Myocyte (in vitro differentiated cells): ENCODE measurements at regions not wholly inside any gene's neighbourhood (a gene's known extent, or its start where the extent isn't known, plus 50 kb on each side); places are given as distances from the start of the nearest gene placed in this dataset.

Source experiments
- DNase-seq: peaks from one replicate; pipeline ENCODE4 v3.0.0-alpha.2; 2012; ENCODE audit warnings: low read depth

DNA sequence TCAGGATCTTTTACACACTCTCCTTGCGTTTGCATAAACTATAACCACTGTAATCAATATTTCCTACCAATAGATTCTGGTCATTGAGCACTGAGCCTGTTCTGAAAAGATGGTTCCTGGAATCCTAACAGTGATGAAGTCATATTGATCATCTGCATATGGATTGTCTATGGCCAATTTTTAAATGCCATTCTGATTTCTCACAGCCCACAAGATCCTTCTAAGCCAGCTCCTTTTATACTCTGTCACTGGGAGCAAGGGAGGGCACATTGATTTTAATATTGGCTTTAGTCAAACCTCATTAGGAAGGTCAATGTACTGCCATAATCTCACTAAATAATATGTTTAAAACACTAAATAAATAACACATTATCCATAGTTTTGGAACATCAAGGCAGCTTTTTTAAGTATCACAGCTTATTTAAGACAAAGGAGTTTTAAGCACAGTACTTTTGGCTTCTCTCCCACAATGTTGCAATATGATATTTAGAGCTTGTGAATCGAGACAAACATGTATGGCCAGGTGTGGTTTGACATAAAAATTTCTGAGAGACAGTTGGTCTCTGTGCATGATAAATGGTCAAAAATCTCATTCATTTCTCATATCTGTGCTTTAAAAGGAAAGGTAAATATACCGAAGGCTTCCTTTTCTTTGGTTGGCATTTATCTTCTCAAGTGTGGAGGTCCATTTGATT is 267.3 kb downstream of the MTX2 start:
- peak; percentile 22 for DNase-seq

DNA sequence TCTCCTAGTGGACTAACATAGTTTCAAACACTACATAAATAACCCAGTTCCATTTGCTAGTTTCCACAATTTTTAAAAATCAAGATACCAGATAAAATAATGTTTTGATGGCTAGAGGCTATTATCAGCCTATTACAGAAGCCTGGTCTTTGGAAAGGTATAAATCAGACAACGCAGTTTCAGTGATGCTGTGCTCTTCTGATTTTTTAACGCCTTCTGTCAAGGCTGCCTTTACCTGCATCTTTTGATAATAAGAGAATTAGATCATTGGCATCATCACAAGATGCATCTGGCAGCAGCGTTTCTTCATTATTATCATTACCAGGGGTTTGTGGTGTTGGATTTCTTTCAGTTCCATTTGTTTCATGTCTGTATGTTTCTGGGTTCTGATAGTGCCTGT is 268.7 kb downstream of the MTX2 start:
- DNase-seq: no peak

DNA sequence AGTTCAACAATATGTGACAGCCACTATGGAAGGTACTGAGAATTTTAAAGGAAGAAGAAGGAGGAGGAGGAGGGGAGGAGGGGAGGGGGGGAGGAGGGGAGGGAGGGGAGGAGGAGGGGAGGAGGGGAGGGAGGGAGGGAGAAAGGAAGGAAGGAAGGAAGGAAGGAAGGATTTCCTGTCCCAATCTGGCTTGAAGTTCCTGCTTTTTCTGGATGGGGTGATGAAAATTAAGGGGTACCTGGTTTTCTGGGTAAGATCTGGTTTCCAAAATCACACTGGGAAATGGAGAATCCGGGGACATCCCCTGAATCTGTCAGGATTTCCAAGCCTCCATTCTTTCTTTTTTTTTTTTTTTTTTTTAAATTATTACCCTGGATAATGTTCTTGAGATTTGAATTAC is 271.8 kb downstream of the MTX2 start:
- DNase-seq: no peak

DNA sequence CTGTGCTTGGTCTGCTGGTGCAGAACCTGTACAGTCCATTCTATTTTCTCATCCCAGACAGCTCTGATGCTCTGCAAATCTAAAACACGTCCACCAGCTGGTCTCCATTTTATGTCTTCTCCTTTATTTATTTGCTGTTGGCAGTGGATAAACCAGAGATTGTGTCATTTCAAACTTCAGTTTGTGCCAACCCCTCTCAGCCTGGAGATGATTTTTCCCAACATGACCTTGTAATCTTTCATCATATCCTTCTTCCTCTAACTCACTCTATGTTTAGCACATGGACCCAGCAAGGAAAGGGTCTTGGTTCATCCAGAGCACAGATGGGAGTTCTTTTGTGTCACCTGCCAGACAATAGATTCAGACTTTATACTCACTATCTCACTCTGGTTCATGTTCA is 273.2 kb downstream of the MTX2 start:
- no peak for DNase-seq

DNA sequence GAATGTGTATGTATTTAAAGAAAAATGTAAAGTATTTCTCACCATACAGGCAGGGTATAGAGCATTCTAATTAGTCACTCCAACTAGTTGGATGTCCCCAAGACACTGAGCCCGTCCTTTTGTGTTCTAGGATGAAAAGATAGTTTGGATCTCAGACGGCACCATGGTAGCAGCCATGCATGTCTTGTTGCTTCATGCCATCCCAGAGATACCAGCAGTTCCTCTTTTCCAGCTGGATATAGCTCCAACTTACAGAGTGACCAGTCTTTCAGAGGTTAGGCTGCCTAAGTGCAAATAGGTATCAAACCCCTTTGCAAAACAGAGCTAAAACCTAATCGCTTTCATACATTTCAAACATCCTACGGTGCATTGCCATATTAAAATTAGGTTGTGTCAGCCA is 275.3 kb downstream of the MTX2 start:
- DNase-seq: no peak

DNA sequence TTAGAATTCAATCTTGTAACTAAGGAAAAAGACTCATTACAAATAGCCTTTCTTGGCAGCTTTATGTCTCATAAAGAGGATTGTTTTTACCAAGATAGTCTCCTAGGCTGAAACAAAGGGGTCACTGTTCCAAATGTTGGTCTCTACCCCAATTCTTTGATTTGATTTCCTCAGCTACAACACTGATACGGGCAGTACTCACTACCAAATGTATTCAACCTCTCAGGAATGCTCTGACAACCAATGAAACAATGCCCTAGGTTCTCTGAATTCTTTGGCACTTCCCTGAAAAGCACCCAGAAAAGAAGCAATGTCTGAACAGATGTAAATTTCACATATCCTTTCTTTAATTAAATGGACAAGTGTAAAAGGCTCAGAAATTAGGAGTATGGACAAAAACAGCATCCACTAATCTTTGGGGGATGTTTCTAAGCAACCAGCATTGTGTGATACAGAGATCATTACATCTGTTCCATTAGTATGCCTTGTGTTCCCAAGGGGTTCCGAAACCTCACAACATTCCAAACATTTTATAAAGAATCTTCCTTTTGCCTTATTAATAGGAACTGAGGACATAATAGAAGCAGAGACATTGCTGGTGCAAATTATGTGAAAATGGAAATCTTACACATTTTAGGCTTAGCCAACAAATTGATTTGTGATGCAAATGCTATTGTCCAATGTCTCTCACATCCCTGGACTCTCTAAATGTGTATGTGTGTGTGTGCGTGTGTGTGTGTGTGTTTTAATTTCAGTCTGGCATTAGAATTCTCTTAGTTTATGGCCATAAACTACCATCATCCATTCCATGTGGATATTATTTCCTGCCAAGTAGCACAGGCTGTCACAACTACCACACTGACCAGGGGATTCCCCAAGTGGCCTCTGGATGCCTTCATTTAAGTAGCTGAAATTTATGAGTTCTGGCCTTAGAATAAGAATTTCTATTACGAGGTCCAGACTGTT is 276.0 kb downstream of the MTX2 start:
- DNase-seq: peak; percentile 10

DNA sequence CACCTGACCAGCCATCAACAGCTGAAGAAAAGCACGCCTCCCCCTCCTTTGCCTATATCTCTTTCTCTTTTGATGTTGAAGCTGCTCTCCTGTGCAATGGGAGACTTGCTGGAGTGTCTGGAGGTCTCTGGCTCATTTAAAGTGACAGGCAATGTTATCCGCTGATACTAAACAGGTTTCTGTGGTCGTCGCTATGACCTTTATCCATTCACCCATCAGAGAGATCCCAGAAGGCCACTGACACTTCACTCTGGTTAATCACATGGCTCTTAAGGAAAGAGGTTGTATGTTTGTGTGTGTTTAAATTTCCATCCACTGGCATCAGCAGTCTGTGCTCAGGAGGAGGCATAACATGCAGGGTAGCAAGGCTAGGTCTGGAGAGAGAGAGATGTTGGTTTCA is 277.3 kb downstream of the MTX2 start:
- DNase-seq: no peak

DNA sequence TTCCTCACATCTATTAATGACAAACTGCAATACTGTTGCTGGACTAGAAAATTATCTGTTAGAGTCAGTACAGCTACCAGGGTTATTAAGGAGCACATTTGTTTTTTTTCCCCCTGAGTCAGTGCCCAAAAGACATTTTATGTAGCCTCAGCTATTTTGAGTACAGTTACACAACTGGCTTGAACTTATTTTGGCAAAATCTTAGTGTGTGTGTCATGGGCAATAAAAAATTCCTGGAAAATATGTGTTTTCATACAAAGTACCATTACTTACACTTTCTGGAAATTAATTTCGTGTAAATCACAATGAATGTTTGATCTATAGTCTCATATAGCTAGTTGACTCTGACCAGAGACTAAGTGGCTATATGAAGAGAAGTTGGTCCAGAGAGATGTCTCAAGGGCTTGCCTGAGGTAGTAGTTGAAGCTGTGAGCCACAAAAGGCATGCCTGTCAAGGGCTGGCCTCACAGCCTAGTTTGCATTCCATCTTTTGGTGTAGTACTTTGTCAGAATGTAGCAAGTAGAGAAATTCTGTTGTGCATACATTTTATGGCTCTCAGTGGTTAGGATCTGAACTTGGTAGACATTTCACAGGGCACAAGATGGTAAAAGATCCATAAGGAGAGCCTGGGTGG is 283.4 kb downstream of the MTX2 start:
- DNase-seq: peak; percentile 62

DNA sequence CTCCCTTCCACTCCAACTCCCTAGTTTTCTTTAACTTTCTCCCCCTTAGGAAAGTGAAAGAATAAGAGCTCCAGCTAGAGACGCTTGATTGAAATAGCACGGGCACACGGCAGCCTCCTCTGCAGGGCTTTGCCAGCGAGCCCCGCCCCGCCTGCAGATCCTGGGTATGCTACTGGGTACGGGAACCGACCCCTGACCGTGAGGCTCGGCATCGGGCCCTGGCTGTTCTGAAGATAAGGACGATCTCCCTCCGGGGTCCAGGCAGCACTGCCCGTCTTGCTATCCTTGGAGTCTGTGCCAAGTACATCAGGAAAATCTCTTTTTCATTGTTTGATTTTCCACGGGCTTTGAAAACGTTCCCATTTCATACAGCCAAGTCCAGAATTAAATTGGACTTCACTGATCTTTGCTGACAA is 284.5 kb downstream of the MTX2 start:
- DNase-seq: peak; percentile 74

DNA sequence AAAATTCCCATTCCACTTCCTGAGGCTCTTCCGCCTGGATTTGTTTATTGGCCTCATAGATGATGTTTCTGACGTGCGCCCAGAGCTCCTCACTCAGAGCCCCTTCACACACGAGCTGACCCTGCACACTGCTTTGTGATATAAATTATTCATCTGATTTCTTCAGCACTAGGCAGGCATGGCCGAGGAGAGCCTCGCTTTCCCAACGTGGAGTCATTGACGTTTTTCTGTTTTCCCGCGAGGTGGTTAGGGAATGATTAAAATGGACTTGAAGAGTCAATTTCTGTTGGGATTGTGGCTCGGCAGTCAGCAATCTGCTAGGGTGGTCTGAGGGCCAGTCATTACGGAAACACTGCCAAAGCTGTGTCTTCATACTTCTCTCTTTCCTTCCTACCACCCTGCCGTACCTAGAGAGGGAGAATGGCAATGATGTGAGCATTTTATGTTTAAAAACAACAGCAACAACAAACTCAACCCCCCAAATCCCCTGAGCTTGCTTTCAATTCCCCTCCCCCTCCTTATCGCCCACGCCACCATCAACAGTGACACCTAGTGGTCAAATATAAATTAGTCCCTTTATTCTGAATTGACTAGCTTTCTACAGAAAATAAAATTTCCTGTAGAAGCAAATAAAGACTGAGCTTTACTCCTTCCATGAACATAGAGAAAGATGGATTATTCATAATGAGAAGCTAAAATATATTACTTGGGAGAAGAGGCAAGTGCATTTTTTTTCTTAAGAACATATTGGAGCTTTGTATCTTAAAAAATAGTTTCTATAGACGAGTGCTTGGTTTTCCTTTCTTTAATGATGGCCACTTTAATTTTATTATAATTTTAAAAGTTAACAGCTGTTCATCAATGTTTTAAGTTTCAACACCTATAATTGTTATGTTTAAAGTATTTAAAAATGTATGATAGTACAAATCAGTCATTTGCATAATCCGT is 285.1 kb downstream of the MTX2 start:
- DNase-seq: peak; percentile 73

DNA sequence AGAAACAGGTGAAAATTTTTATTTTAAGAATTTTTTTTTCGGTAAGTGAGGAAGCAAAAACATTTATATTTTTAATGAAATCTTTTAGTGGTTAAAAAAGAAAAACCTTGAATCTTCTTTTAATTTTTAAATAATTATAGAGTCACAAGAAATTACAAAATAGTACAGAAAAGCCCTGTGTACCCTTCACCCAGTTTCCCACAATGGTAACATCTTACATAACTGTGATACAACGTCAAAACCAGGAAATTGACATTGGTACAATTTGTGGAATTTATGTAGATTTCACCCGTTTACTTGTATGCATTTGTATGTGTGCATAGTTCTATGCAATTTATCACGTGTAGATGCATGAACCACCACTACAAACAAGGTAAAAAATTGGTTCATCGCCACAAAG is 285.9 kb downstream of the MTX2 start:
- no peak for DNase-seq

DNA sequence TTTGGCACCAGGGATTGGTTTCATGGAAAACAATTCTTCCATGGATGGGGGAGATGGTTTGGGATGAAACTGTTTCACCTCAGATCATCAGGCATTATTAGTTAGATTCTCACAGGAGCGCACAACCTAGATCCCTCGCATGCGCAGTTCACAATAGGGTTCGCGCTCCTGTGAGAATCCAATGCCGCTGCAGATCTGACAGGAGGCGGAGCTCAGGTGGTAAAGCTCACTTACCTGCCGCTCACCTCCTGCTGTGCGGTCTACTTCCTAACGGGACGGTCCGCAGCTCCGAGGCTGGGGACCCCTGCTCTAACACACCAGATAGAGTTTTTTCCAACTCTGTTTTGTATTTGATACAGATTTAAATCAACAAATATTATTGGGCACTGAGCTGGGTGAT is 286.5 kb downstream of the MTX2 start:
- DNase-seq: no peak

DNA sequence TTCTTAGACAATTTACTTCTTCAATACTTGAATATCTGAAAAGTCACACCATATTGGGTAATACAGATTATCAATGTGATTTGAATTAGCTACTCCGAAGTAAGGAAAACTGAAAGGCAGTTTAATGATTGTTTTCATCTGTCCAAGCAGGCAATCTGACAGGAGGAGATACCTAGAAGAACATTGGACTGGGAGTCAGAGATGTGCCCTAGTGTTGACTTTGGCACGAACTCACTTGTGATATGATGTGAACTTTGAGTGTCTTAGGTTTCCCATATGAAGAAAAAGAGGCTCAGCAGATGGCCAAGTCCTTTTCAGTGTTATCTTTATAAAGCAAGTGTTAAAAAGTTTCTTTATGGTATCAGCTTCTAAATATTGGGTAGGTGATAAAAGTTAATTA is 287.1 kb downstream of the MTX2 start:
- no peak for DNase-seq

DNA sequence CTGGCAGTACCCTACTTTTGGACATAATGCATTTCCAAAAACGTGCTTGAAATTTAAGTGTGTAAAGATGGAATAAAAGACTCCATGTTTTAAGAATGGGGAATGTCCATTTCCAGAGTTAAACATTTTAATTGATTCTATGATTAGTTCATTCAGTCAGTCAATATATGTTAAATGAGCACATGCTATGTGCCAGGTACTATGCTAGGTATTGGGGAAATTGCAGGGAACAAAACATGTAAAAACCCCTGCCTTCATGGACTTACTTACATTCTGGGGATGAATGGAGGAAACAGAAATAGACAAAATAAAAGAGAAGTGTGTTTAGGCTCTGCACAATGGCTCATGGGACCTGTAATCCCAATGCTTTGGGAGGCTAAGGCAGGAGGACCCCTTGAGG is 288.6 kb downstream of the MTX2 start:
- DNase-seq: no peak

DNA sequence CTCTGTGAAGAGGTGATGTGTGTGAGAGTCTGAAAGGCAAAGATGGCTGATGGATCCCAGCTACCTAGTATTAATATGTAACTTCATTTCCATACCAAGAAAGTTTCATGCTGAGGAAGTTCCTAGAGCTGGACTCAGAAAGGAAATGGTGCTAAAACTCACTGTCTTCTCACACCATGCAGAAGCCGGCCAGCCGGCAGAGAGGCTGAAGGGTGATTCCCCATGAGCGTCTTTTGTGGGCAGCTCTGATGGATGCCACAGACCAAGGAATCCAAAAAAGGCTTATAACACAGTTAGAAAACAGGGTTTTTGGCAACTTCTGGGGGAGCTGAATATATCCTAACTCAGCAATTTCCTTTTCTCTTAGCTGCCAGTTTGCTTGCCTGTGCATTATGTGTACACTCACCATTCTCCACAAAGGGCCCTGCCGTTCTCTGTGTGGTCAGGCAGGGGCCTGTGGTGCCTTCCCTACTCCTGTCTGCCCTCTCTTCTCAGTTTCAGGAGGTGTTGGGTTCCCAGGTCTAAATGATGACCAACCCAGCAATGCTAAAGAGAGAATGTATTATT is 289.4 kb downstream of the MTX2 start:
- DNase-seq: no peak

DNA sequence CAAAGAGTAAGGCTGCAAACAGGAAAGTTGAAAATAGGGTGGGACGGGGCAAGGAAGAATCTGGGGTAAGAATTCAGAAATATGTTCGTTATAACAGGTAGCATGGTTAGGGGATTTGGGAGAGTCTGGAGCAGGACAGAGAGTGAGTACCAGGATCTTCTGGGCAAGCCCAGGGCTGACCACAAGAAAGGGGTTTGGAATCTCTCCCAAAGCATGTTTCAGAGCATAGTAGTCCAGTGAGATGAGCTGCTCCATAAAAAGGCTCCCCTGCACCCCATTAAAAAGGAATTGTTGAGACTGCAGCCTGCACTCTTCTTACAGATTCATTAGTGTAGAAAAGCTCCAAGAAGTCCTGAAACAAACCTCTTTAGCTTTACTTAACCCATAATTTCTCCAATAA is 291.1 kb downstream of the MTX2 start:
- DNase-seq: no peak

DNA sequence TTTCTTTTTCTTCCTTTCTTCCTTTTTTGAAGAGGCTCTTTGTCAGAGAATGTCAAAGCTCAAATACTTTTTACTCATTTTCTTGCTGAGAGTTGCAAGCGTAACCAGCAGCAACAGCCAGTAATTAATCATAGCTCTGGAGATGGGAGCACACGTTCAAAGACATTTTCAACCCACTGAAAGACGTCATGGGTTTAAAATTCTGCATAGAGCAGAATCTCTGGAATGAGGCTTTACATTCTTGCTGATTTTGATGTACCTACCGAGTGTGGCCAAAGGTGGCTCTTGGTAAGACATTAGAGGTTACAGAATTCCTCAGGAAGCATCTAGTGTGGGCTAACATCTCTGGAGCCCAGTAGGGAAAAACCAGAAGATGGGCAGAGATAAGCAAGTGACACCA is 292.5 kb downstream of the MTX2 start:
- no peak for DNase-seq

DNA sequence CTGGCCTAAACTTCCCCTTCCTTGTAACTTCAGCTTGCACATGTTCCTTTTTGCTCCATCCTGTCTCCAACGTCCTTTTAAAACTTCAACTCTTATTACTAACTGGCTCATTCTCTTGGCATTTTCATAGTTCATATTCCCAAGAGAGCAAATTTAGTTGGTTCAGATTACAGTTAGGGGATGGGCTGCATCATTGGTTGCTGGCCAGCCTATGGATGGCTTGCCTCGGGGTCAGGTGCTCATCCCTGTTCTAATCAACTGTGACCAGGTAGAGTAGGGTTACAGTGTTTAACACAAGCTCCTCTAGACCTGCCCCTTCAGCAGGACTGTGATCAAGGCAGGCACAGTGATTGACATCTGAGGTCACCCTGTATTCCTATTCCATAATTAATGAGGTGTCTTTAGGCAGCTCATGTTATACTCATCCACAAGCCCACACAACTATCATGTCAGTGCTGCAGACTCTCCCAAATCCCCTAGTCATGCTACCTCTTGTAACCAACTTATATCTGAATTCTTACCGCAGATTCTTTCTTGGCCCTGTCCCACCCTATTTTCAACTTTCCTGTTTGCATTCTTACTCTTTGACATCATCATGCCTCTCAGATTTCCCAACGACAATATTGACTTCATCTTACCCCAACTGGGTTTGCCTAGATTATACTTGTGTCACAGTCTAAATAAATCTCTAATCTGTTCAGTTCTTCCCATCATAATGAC is 293.3 kb downstream of the MTX2 start:
- peak; percentile 26 for DNase-seq

DNA sequence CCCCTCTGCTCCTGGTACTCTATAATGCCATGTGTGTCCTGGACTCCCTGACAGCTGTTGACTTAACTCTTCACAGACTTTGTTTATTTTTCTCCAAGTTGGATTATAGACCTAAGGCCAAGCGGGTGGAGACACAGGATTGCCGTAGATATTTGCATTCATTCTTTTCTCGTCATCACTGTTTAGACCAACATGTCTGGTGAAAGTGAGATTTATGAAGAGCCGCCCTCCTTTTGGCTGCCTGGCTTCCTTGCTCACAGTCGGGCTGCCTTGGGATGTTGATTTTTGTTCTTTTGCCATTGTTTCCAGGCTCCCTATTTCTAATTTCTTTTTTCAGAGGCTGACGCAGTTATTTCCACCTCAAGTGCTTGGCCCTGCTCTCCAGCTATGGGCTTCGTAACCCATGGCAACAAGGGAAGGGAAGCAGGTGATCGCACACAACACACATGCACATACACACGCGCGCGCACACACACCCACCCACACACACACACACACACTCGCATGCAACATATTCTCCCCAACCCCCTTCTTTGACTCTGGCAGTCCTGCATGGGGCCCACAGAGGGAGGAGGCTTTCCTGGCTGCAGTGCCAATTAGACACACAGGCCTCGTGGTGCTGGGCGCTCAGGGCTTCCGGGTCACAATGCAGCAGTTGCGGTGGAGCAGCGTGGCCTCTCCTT is 296.5 kb downstream of the MTX2 start:
- DNase-seq: no peak
